H9 (cell line): ENCODE measurements at regions not wholly inside any gene's neighbourhood (a gene's known extent, or its start where the extent isn't known, plus 50 kb on each side); places are given as distances from the start of the nearest gene placed in this dataset.
"Not testable (repeated sequence)": the region's sequence is repeated elsewhere in the genome, so short reads cannot be mapped to it uniquely, and the experiment has no call there.

Experiments used
- DNase-seq: peaks from one replicate; pipeline ENCODE4 v3.0.0-alpha.2; 2017
- H2AFZ ChIP-seq: one replicate; pipeline ENCODE4 v1.6.1; 2013; ENCODE audit warnings: mild to moderate bottlenecking, low read length, control low read depth, moderate library complexity
- H2AK5ac ChIP-seq: 2 replicates; pipeline ENCODE4 v1.6.1; 2013; ENCODE audit warnings: low read length, control low read depth, mixed read lengths; ENCODE audit not compliant: insufficient read length
- H2BK120ac ChIP-seq: one replicate; pipeline ENCODE4 v1.6.1; 2013; ENCODE audit warnings: low read depth, mild to moderate bottlenecking, low read length, control low read depth, inconsistent platforms; ENCODE audit not compliant: poor library complexity, severe bottlenecking
- H2BK12ac ChIP-seq: 2 replicates; pipeline ENCODE4 v1.6.1; 2013; ENCODE audit warnings: low read length, control low read depth, mixed read lengths, low read depth; ENCODE audit not compliant: insufficient read length
- H2BK15ac ChIP-seq: 2 replicates; pipeline ENCODE4 v1.6.1; 2013; ENCODE audit warnings: low read depth, low read length, control low read depth
- H2BK20ac ChIP-seq: one replicate; pipeline ENCODE4 v1.6.1; 2013; ENCODE audit warnings: low read depth, mild to moderate bottlenecking, low read length, control low read depth, inconsistent platforms; ENCODE audit not compliant: poor library complexity, severe bottlenecking
- H2BK5ac ChIP-seq: 2 replicates; pipeline ENCODE4 v1.6.1; 2013; ENCODE audit warnings: low read length, control low read depth, mixed read lengths; ENCODE audit not compliant: insufficient read length
- H3K14ac ChIP-seq: 2 replicates; pipeline ENCODE4 v1.6.1; 2013; ENCODE audit warnings: low read length, control low read depth; ENCODE audit not compliant: insufficient read depth
- H3K18ac ChIP-seq: 2 replicates; pipeline ENCODE4 v1.6.1; 2013; ENCODE audit warnings: low read depth, mild to moderate bottlenecking, mixed read lengths, low read length, control low read depth; ENCODE audit not compliant: insufficient read length
- H3K23ac ChIP-seq: 2 replicates; pipeline ENCODE4 v1.6.1; 2013; ENCODE audit warnings: low read length, control low read depth, mixed read lengths, low read depth; ENCODE audit not compliant: insufficient read length
- H3K23me2 ChIP-seq: 2 replicates; pipeline ENCODE4 v1.6.1; 2013; ENCODE audit warnings: low read depth, mild to moderate bottlenecking, mixed read lengths, low read length, control low read depth; ENCODE audit not compliant: insufficient read length, poor library complexity, severe bottlenecking
- H3K27ac ChIP-seq: 2 replicates; pipeline ENCODE4 v1.5.1; 2013; ENCODE audit warnings: low read length, control low read depth, mixed read lengths, low read depth; ENCODE audit not compliant: insufficient read length
- H3K27me3 ChIP-seq: 2 replicates; pipeline ENCODE4 v1.6.1; 2013; ENCODE audit warnings: low read length, control low read depth, inconsistent platforms; ENCODE audit not compliant: insufficient read depth
- H3K4ac ChIP-seq: 2 replicates; pipeline ENCODE4 v1.6.1; 2013; ENCODE audit warnings: low read depth, mild to moderate bottlenecking, control low read depth, inconsistent platforms, low read length, moderate library complexity
- H3K4me1 ChIP-seq: 2 replicates; pipeline ENCODE4 v1.6.1; 2013; ENCODE audit warnings: low read length, control low read depth, inconsistent platforms; ENCODE audit not compliant: insufficient read depth
- H3K4me2 ChIP-seq: 2 replicates; pipeline ENCODE4 v1.6.1; 2013; ENCODE audit warnings: low read length, control low read depth, mixed read lengths; ENCODE audit not compliant: insufficient read length, insufficient read depth
- H3K56ac ChIP-seq: 2 replicates; pipeline ENCODE4 v1.6.1; 2013; ENCODE audit warnings: low read depth, mild to moderate bottlenecking, mixed read lengths, low read length, control low read depth; ENCODE audit not compliant: insufficient read length
- H3K79me1 ChIP-seq: 2 replicates; pipeline ENCODE4 v1.6.1; 2013; ENCODE audit warnings: low read depth, mild to moderate bottlenecking, moderate library complexity, low read length, control low read depth, inconsistent platforms; ENCODE audit not compliant: insufficient read depth, poor library complexity, severe bottlenecking
- H3K79me2 ChIP-seq: 2 replicates; pipeline ENCODE4 v1.6.1; 2013; ENCODE audit warnings: low read length, control low read depth, inconsistent platforms; ENCODE audit not compliant: insufficient read depth
- H3K9ac ChIP-seq: 2 replicates; pipeline ENCODE4 v1.6.1; 2013; ENCODE audit warnings: low read length, control low read depth, mixed read lengths; ENCODE audit not compliant: insufficient read length; ENCODE audit errors: extremely low read depth
- H3K9me3 ChIP-seq: one replicate; pipeline ENCODE4 v1.6.1; 2013; ENCODE audit warnings: low read depth, low read length, inconsistent platforms; ENCODE audit not compliant: control insufficient read depth
- H3T11ph ChIP-seq: one replicate; pipeline ENCODE4 v1.6.1; 2013; ENCODE audit warnings: mild to moderate bottlenecking, low read length, control low read depth, inconsistent platforms
- H4K20me1 ChIP-seq: one replicate; pipeline ENCODE4 v1.6.1; 2013; ENCODE audit not compliant: control insufficient read depth, insufficient read length, insufficient read depth
- H4K5ac ChIP-seq: 2 replicates; pipeline ENCODE4 v1.6.1; 2013; ENCODE audit warnings: low read depth, mild to moderate bottlenecking, mixed read lengths, low read length, control low read depth; ENCODE audit not compliant: insufficient read length
- H4K8ac ChIP-seq: replicated peaks from 2 replicates; pipeline ENCODE4 v1.6.1; 2013; ENCODE audit warnings: low read length, control low read depth, mixed read lengths, low read depth; ENCODE audit not compliant: insufficient read length
- H4K91ac ChIP-seq: 2 replicates; pipeline ENCODE4 v1.6.1; 2013; ENCODE audit warnings: low read depth, mild to moderate bottlenecking, moderate library complexity, mixed read lengths, low read length, control low read depth; ENCODE audit not compliant: insufficient read length
- H3K27ac Mint-ChIP-seq, 3 experiments: 2 replicates in 2 of 3; 3 replicates in 1 of 3; pipeline ENCODE4 v1.8.0; 2020 to 2021; ENCODE audit warnings: mixed read lengths in 3 of 3, mild to moderate bottlenecking in 1 of 3, moderate library complexity in 1 of 3
- H3K27me3 Mint-ChIP-seq: 2 replicates; pipeline ENCODE4 v1.8.0; 2021; ENCODE audit warnings: low read depth, mild to moderate bottlenecking, moderate library complexity, mixed read lengths
- H3K36me3 Mint-ChIP-seq, 3 experiments: 2 replicates in 2 of 3; 3 replicates in 1 of 3; pipeline ENCODE4 v1.8.0; 2020 to 2021; ENCODE audit warnings: low read depth in 3 of 3, mixed read lengths in 3 of 3; ENCODE audit not compliant: insufficient read depth in 1 of 3
- H3K4me1 Mint-ChIP-seq, 2 experiments: 2 replicates each; pipeline ENCODE4 v1.8.0; 2020; ENCODE audit warnings: mixed read lengths in 2 of 2
- H3K4me3 Mint-ChIP-seq, 2 experiments: 2 replicates in 1 of 2; 3 replicates in 1 of 2; pipeline ENCODE4 v1.8.0; 2020 to 2021; ENCODE audit warnings: mild to moderate bottlenecking in 2 of 2, mixed read lengths in 2 of 2, moderate library complexity in 1 of 2
- H3K9me3 Mint-ChIP-seq, 2 experiments: 2 replicates in 1 of 2; 3 replicates in 1 of 2; pipeline ENCODE4 v1.8.0; 2020; ENCODE audit warnings: mild to moderate bottlenecking in 2 of 2, mixed read lengths in 2 of 2, moderate library complexity in 1 of 2
- WGBS: extraction: QIAGEN DNeasy Blood & Tissue Kit; methylation state at CpG from one replicate; pipeline ENCODE4 v1.1.7; 2013; ENCODE audit warnings: missing lambda C conversion rate, low lambda C conversion rate, mixed read lengths; ENCODE audit not compliant: insufficient read length; ENCODE audit errors: extremely low coverage; 5-methylcytosine and 5-hydroxymethylcytosine counted together

GRCh38 chr2:90170978-90171377, 1479.5 kb downstream of the RPIA start:
- H3K36me3 Mint-ChIP-seq, H2BK12ac ChIP-seq, H3K79me1 ChIP-seq, H2AFZ ChIP-seq, H3K4ac ChIP-seq, H3K4me2 ChIP-seq, H4K91ac ChIP-seq, H3K79me2 ChIP-seq, H4K5ac ChIP-seq, H3K4me1 Mint-ChIP-seq, H3K56ac ChIP-seq, H3K27me3 ChIP-seq, H3K23me2 ChIP-seq, H2BK15ac ChIP-seq, H3K4me3 Mint-ChIP-seq, H3K14ac ChIP-seq, H4K20me1 ChIP-seq, H3K27me3 Mint-ChIP-seq, H2AK5ac ChIP-seq, H3K18ac ChIP-seq, H2BK5ac ChIP-seq, H3K27ac ChIP-seq, H3K4me1 ChIP-seq, H2BK20ac ChIP-seq, H3K27ac Mint-ChIP-seq, H3T11ph ChIP-seq, H2BK120ac ChIP-seq, DNase-seq, H4K8ac ChIP-seq, H3K9me3 ChIP-seq, H3K23ac ChIP-seq, H3K9ac ChIP-seq: not testable (repeated sequence)
- no CpG with 5 or more reads among the region's 1 CpG for WGBS
- H3K9me3 Mint-ChIP-seq, result peaks cover 26 to 34% of the 10 kb centered on the region in 2 experiments

GRCh38 chr2:90173081-90173480, 1481.6 kb downstream of the RPIA start:
- not testable (repeated sequence) for H3K4me1 Mint-ChIP-seq, H3K27ac ChIP-seq, H2BK15ac ChIP-seq, H2AFZ ChIP-seq, H3K79me2 ChIP-seq, H3K4me2 ChIP-seq, H3K9ac ChIP-seq, H3K4me3 Mint-ChIP-seq, H3K27me3 Mint-ChIP-seq, H2AK5ac ChIP-seq, H2BK20ac ChIP-seq, H3K9me3 ChIP-seq, H3K18ac ChIP-seq, H3K27ac Mint-ChIP-seq, H4K5ac ChIP-seq, H3K23me2 ChIP-seq, H3T11ph ChIP-seq, H2BK120ac ChIP-seq, H3K4ac ChIP-seq, H3K14ac ChIP-seq, H3K79me1 ChIP-seq, H4K91ac ChIP-seq, H2BK12ac ChIP-seq, H3K23ac ChIP-seq, H3K56ac ChIP-seq, H3K4me1 ChIP-seq, H2BK5ac ChIP-seq, DNase-seq, H4K8ac ChIP-seq, H3K36me3 Mint-ChIP-seq, H4K20me1 ChIP-seq, H3K27me3 ChIP-seq
- H3K9me3 Mint-ChIP-seq, result peaks cover 37 to 45% of the 10 kb centered on the region in 2 experiments
- WGBS, result no CpG with 5 or more reads among the region's 2 CpGs
